GM21786 (cell line): ENCODE measurements at regions not wholly inside any gene's neighbourhood (a gene's known extent, or its start where the extent isn't known, plus 50 kb on each side); places are given as distances from the start of the nearest gene placed in this dataset.
"Not testable (repeated sequence)": the region's sequence is repeated elsewhere in the genome, so short reads cannot be mapped to it uniquely, and the experiment has no call there.

ENCODE experiments used
- ATAC-seq: cut with Tn5 transposase; IDR thresholded peaks from one replicate; pipeline ENCODE4 v1.9.1; 2021; ENCODE audit not compliant: unreplicated experiment

- ATAC-seq, result no peak
These were observed 92.2 kb upstream of the H2AZ1 start for GRCh38 chr4:100042235-100042634.

- ATAC-seq, result no peak
These were observed 91.6 kb upstream of the H2AZ1 start for GRCh38 chr4:100041646-100042045.

- ATAC-seq, result no peak
These were observed 84.1 kb upstream of the H2AZ1 start for GRCh38 chr4:100034023-100034664.

GRCh38 chr4:100026066-100026465 lies 76.0 kb upstream of the H2AZ1 start:
- no peak for ATAC-seq

GRCh38 chr4:100023800-100024199 lies 73.7 kb upstream of the H2AZ1 start:
- no peak for ATAC-seq

- no peak for ATAC-seq
These were observed 72.7 kb upstream of the H2AZ1 start for GRCh38 chr4:100022792-100023222.

- ATAC-seq, result no peak
These were observed 69.7 kb upstream of the H2AZ1 start for GRCh38 chr4:100019821-100020220.

- ATAC-seq, result no peak
These were observed 67.7 kb upstream of the H2AZ1 start for GRCh38 chr4:100017637-100018310.

- no peak for ATAC-seq
These were observed 66.1 kb upstream of the H2AZ1 start for GRCh38 chr4:100016191-100016590.

- ATAC-seq, result no peak
These were observed 64.5 kb upstream of the H2AZ1 start for GRCh38 chr4:100014616-100015015.

GRCh38 chr4:100009490-100009889 lies 59.4 kb upstream of the H2AZ1 start:
- no peak for ATAC-seq

- ATAC-seq, result no peak
These were observed 58.0 kb upstream of the H2AZ1 start for GRCh38 chr4:100008048-100008447.

GRCh38 chr4:100006161-100006560 lies 56.1 kb upstream of the H2AZ1 start:
- ATAC-seq, result not testable (repeated sequence)
